ENCODE measurements at regions not wholly inside any gene's neighbourhood (a gene's known extent, or its start where the extent isn't known, plus 50 kb on each side); places are given as distances from the start of the nearest gene placed in this dataset.

DNA sequence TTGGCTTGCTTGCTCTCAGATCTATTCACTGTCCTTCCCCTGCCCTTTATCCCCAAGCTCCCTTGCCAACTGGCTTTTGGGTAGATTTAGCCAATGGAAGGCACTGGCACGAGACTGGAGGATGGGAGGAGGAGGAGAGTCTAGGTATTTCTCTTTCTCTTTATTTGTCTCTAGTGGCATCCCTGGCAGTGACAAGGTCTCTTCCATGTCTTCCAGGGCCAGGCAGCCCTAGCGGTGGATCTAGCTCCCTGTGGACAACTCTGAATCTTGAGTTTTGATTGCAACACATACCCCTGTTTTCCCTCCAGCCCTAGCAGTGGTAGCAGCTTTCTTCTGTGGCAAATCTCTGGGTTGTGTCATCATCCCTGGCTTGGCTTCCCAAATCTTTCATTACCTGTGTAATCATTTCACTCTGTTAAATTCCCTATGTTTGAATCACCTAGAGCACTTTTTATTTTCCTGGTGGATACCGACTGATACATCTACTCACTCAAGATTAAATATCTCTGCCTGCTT is 171.1 kb upstream of the IRX6 start:
- H3K36me3 ChIP-seq (ENCODE audit: control insufficient read depth, insufficient read depth, low read length): no peaks in the 10 kb centered on the region
- no peaks in the 10 kb centered on the region for H3K27me3 ChIP-seq (ENCODE audit: control insufficient read depth, insufficient read depth, low read length)
- no peak overlapping the region for H3K9ac ChIP-seq (ENCODE audit: low read depth, low read length)
- no peaks in the 10 kb centered on the region for H3K9me3 ChIP-seq (ENCODE audit: control insufficient read depth, insufficient read depth, low read length)
- no peak overlapping the region for H3K4me3 ChIP-seq (ENCODE audit: low read depth, low read length)
- peaks cover 7% of the 10 kb centered on the region for H3K4me1 ChIP-seq (ENCODE audit: control insufficient read depth, insufficient read depth, low read length)

DNA sequence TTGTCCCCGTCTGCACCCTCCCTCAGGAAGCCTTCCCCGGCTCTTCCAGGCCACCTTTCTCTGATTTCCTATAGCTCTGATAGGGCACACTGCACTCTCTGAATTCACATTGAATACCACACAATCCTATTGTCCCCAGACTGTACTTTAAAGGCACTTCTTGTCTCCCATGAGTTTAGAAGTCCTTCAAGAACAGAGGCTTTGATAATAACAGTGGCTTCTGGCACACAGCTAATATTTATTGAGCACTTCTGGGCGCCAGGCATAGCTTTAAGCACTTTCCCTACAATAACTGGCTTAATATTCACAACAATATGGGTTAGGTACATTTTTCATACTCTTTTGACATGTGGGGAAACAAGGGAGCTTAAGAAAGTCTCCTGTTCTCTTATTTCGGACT is 169.7 kb upstream of the IRX6 start:
- Histone ChIP-seq H3K9ac (ENCODE audit: low read depth, low read length) (no peak overlapping the region), H3K27me3 (ENCODE audit: control insufficient read depth, insufficient read depth, low read length) (no peaks in the 10 kb centered on the region), H3K4me3 (ENCODE audit: low read depth, low read length) (no peak overlapping the region), H3K36me3 (ENCODE audit: control insufficient read depth, insufficient read depth, low read length) (no peaks in the 10 kb centered on the region), H3K9me3 (ENCODE audit: control insufficient read depth, insufficient read depth, low read length) (no peaks in the 10 kb centered on the region), H3K4me1 (ENCODE audit: control insufficient read depth, insufficient read depth, low read length) (peaks cover 7% of the 10 kb centered on the region)

DNA sequence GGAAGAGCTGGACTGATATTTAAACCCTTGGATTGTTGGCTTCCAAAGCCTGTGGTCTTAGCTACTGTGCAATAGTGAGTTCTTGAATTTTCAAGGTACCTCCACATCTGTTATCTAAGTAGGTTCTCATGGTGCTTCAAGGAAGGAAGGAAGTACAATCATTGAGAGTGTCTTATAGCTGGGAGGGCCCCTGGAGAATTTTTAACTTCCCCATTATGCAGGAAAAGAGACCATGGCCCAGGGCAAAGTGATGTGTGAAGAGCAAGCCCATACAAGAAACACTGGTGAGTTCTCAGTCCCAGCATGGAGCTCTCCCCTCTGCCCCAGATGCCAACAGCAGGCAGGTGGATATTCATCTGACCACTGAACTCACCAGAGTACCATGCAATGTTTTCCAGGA is 169.0 kb upstream of the IRX6 start:
- Histone ChIP-seq H3K4me3 (ENCODE audit: low read depth, low read length) (no peak overlapping the region), H3K9ac (ENCODE audit: low read depth, low read length) (no peak overlapping the region), H3K36me3 (ENCODE audit: control insufficient read depth, insufficient read depth, low read length) (no peaks in the 10 kb centered on the region), H3K9me3 (ENCODE audit: control insufficient read depth, insufficient read depth, low read length) (no peaks in the 10 kb centered on the region), H3K4me1 (ENCODE audit: control insufficient read depth, insufficient read depth, low read length) (peaks cover 7% of the 10 kb centered on the region), H3K27me3 (ENCODE audit: control insufficient read depth, insufficient read depth, low read length) (no peaks in the 10 kb centered on the region)

DNA sequence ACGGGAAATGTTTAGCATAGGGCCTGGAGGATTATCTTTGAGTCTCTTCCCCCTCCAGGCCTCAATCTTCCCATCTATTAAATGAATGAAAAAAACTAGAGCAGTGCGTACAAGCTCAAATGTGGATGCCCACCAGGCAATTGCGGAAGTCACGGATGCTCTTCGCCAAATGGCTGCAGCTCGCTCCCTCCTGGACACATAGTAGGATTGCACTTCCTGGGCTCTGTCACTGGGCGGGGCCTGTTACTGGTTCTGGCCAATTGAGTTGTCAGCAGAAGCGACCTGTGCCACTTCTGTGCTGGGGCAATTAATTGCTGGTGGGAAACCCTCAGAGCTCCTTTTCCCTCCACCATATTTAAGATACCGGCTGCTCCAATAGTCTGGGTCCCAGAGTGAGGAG is 168.2 kb upstream of the IRX6 start:
- Histone ChIP-seq H3K36me3 (ENCODE audit: control insufficient read depth, insufficient read depth, low read length) (no peaks in the 10 kb centered on the region), H3K27me3 (ENCODE audit: control insufficient read depth, insufficient read depth, low read length) (no peaks in the 10 kb centered on the region), H3K9me3 (ENCODE audit: control insufficient read depth, insufficient read depth, low read length) (no peaks in the 10 kb centered on the region), H3K4me3 (ENCODE audit: low read depth, low read length) (no peak overlapping the region), H3K9ac (ENCODE audit: low read depth, low read length) (no peak overlapping the region), H3K4me1 (ENCODE audit: control insufficient read depth, insufficient read depth, low read length) (peaks cover 7% of the 10 kb centered on the region)

DNA sequence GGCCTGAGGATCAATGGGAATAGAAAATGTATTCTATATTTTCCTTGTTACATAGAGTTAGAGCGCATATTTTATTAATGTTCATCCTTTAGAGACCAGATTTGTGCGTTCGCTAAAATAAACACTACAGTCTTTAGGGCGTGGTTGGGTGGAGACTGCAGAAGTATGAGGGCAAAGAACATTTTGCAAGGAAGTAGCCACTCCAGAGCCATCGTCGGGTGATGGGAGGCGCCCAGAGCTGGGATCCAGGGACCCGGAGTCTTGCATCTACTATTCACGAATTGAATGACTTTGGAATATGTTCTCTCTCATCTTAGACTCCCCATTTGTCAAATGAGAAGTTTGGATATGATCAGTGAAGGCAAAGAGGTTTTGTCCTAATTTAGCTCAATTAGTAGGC is 154.2 kb upstream of the IRX6 start:
- Histone ChIP-seq H3K9me3 (ENCODE audit: control insufficient read depth, insufficient read depth, low read length) (no peaks in the 10 kb centered on the region), H3K36me3 (ENCODE audit: control insufficient read depth, insufficient read depth, low read length) (no peaks in the 10 kb centered on the region), H3K4me1 (ENCODE audit: control insufficient read depth, insufficient read depth, low read length) (no peaks in the 10 kb centered on the region), H3K27me3 (ENCODE audit: control insufficient read depth, insufficient read depth, low read length) (no peaks in the 10 kb centered on the region), H3K4me3 (ENCODE audit: low read depth, low read length) (no peak overlapping the region), H3K9ac (ENCODE audit: low read depth, low read length) (no peak overlapping the region)

DNA sequence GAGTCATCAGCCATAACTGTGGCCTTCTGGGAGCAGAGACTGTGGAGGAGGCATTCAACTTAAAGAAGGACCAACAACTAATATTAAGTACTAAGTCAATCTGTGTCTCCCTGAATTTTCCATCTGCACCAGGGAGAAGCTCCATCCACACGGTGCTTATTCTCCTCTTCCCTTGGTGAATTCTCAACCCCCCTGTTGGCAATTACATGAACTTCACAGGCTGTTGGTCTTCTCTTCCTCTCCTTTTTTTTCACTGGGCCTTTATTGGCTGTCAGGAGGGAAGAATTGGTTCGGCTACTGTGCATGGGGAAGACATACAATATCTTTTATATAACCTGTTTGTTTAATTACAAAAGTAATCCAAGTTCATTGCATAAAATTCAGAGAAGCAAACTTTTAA is 152.8 kb upstream of the IRX6 start:
- Histone ChIP-seq H3K36me3 (ENCODE audit: control insufficient read depth, insufficient read depth, low read length) (no peaks in the 10 kb centered on the region), H3K27me3 (ENCODE audit: control insufficient read depth, insufficient read depth, low read length) (no peaks in the 10 kb centered on the region), H3K4me3 (ENCODE audit: low read depth, low read length) (no peak overlapping the region), H3K9ac (ENCODE audit: low read depth, low read length) (no peak overlapping the region), H3K4me1 (ENCODE audit: control insufficient read depth, insufficient read depth, low read length) (no peaks in the 10 kb centered on the region), H3K9me3 (ENCODE audit: control insufficient read depth, insufficient read depth, low read length) (no peaks in the 10 kb centered on the region)

DNA sequence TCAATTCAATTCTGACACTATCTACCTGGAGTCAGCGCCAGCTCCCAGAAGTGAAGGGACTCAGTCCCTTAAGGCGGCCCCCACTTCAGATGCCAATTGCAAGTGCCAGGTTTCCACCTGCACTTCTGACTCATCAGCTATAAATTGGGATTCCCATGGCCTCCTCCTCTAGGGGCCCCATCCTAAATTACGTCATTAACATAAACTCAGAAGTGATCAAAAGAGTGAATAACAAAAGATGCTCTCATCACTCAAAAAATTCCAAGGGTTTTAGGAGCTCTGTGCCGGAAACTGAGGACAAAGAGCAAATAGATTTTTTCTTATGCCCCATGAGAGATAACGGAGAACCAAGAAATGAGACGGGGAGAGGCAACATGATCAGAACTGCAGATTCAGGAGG is 148.6 kb upstream of the IRX6 start:
- H3K4me3 ChIP-seq (ENCODE audit: low read depth, low read length): no peak overlapping the region

DNA sequence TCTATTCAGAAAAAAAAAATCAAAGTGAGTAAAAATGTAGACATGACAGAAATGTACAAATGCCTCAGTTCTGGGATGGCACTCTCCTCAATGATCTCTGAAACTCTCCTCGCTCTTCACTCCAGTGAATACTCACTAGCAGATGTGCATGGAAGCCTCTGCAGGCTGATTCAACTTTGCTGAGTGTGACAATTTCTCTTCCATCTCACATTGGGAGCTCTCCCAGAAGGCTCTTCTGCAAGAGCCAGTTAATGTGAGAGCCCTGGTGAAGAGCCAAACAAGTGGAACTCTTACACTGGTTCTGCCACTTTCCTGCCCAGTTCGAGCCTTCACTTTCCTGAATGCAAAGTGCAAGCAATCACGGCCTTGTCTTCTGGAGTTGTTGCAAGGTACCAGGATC is 147.1 kb upstream of the IRX6 start:
- Histone ChIP-seq H3K9me3 (ENCODE audit: control insufficient read depth, insufficient read depth, low read length) (no peaks in the 10 kb centered on the region), H3K27me3 (ENCODE audit: control insufficient read depth, insufficient read depth, low read length) (no peaks in the 10 kb centered on the region), H3K4me1 (ENCODE audit: control insufficient read depth, insufficient read depth, low read length) (no peaks in the 10 kb centered on the region), H3K4me3 (ENCODE audit: low read depth, low read length) (no peak overlapping the region), H3K36me3 (ENCODE audit: control insufficient read depth, insufficient read depth, low read length) (no peaks in the 10 kb centered on the region), H3K9ac (ENCODE audit: low read depth, low read length) (no peak overlapping the region)

More for the DNA sequence above, 148.6 kb upstream of the IRX6 start:
- no peaks in the 10 kb centered on the region for H3K4me1 ChIP-seq (ENCODE audit: control insufficient read depth, insufficient read depth, low read length)
- no peak overlapping the region for H3K9ac ChIP-seq (ENCODE audit: low read depth, low read length)
- no peaks in the 10 kb centered on the region for H3K36me3 ChIP-seq (ENCODE audit: control insufficient read depth, insufficient read depth, low read length)
- H3K27me3 ChIP-seq (ENCODE audit: control insufficient read depth, insufficient read depth, low read length): no peaks in the 10 kb centered on the region
- no peaks in the 10 kb centered on the region for H3K9me3 ChIP-seq (ENCODE audit: control insufficient read depth, insufficient read depth, low read length)

DNA sequence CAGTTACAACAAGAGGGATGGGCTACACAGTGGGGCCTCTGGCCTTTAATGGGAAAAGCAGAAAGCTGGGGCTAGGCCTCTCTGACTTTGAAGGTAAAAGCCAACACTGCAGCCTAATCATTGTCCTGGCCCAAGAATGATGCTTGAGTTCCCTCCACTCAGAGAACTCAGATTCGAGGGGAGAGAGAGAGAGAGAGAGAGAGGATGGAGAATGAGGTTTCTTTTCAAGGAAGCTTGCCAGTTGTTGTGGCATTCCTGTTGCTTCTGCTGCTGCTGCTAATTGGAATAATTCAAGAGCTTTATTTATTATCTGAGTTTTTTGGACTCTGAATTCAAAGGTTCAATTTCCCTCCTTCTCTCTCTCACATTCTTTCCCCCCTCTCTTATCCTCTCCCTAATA is 144.6 kb upstream of the IRX6 start:
- no peaks in the 10 kb centered on the region for H3K27me3 ChIP-seq (ENCODE audit: control insufficient read depth, insufficient read depth, low read length)
- H3K9ac ChIP-seq (ENCODE audit: low read depth, low read length): no peak overlapping the region
- H3K9me3 ChIP-seq (ENCODE audit: control insufficient read depth, insufficient read depth, low read length): no peaks in the 10 kb centered on the region
- H3K36me3 ChIP-seq (ENCODE audit: control insufficient read depth, insufficient read depth, low read length): no peaks in the 10 kb centered on the region
- peaks cover 4% of the 10 kb centered on the region for H3K4me1 ChIP-seq (ENCODE audit: control insufficient read depth, insufficient read depth, low read length)
- no peak overlapping the region for H3K4me3 ChIP-seq (ENCODE audit: low read depth, low read length)

DNA sequence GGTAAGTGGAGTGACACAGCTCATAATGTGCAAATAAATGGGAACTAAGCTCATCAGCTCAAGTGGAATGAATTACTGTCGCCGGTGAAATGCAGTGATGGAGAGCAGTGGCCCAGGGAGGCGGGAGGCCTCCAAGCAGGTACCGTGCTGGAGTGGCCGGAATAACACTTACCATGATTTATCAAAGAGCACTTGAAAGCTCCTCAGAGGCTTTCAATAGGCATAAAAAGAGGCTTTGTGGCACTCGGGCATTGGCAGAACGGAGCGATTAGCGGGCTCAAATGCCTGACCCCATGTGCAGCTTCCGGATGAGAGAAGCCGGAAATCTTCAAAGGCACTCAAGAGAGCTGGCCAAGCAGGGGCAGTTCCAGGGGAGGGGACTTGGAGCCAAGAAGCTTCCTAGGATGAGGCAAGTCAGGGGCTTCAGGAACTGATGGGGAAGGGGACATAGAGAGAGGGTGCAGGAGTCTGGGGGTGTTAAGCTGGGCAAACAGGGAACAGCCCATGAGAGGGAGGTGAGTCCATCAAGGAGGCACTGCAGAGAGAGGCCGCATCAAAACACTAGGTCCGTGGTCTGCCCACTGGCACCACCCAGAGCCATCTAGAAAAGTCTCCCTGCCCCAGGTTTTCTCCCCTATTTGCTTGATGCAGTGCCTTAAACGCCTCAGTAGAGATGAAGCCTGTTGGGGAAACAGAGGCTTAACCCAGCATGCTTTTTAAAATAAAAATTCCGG is 144.0 kb upstream of the IRX6 start:
- Histone ChIP-seq H3K9ac (ENCODE audit: low read depth, low read length) (no peak overlapping the region), H3K4me1 (ENCODE audit: control insufficient read depth, insufficient read depth, low read length) (peaks cover 4% of the 10 kb centered on the region), H3K4me3 (ENCODE audit: low read depth, low read length) (no peak overlapping the region), H3K36me3 (ENCODE audit: control insufficient read depth, insufficient read depth, low read length) (no peaks in the 10 kb centered on the region), H3K9me3 (ENCODE audit: control insufficient read depth, insufficient read depth, low read length) (no peaks in the 10 kb centered on the region), H3K27me3 (ENCODE audit: control insufficient read depth, insufficient read depth, low read length) (no peaks in the 10 kb centered on the region)

DNA sequence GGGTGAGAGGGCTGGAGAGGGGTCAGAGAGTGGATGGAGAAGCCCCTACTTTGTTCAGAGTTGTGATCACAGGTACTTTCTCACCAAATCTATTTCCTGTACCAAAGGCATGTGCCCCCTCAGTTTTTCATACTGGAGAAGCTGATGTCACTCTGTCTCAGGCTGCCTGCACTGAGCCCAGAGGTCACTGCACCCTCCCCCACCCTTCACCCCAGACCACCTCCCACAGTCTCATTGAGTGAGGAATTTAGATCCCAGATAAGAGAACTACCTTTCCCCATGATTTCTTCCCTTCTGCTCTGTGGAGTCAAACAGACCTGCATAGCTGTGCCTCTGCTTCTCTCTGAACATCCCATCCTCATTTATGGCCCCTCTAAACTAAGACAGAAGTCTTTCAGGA is 140.0 kb upstream of the IRX6 start:
- Histone ChIP-seq H3K27me3 (ENCODE audit: control insufficient read depth, insufficient read depth, low read length) (no peaks in the 10 kb centered on the region), H3K9ac (ENCODE audit: low read depth, low read length) (no peak overlapping the region), H3K4me3 (ENCODE audit: low read depth, low read length) (no peak overlapping the region), H3K9me3 (ENCODE audit: control insufficient read depth, insufficient read depth, low read length) (no peaks in the 10 kb centered on the region), H3K36me3 (ENCODE audit: control insufficient read depth, insufficient read depth, low read length) (no peaks in the 10 kb centered on the region), H3K4me1 (ENCODE audit: control insufficient read depth, insufficient read depth, low read length) (peaks cover 4% of the 10 kb centered on the region)

DNA sequence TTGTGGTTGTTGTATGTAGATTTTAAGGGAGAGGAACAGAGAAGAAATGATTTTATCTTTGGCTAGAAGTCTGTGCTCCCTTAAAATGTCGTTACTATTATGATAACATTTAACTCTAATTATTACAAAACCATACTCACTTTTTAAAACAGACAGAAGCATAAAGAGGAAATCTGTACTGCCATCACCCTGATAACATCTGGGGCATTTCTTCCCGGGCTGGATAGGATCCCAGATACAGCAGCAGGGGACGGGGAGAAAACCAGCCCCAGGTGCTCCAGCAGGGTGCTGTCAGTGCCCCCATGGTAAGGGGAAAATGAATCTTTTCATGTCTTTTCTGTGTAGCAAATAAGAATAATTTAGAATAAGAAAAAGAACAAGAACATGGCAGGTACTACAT is 139.4 kb upstream of the IRX6 start:
- Histone ChIP-seq H3K4me1 (ENCODE audit: control insufficient read depth, insufficient read depth, low read length) (peaks cover 4% of the 10 kb centered on the region), H3K36me3 (ENCODE audit: control insufficient read depth, insufficient read depth, low read length) (no peaks in the 10 kb centered on the region), H3K9me3 (ENCODE audit: control insufficient read depth, insufficient read depth, low read length) (no peaks in the 10 kb centered on the region), H3K27me3 (ENCODE audit: control insufficient read depth, insufficient read depth, low read length) (no peaks in the 10 kb centered on the region), H3K4me3 (ENCODE audit: low read depth, low read length) (no peak overlapping the region), H3K9ac (ENCODE audit: low read depth, low read length) (no peak overlapping the region)

All from iPS-15b (cell line).